Lung (tissue), 11 donors: ENCODE measurements at regions not wholly inside any gene's neighbourhood (a gene's known extent, or its start where the extent isn't known, plus 50 kb on each side); places are given as distances from the start of the nearest gene placed in this dataset.

ENCODE experiments used
- ATAC-seq: fragments of 200-7000 bp; cut with Tn5 transposase; one replicate; pipeline ENCODE4 v1.9.1; 2020; ENCODE audit warnings: moderate number of reproducible peaks; ENCODE audit not compliant: insufficient read depth, low FRiP score
- DNase-seq, 3 donors: peaks; one replicate each; pipeline ENCODE4 v3.0.0-alpha.2; 2013 to 2017
- H3K27ac ChIP-seq, 2 donors: one replicate each; pipeline ENCODE4 v1.5.1; 2013; ENCODE audit warnings: mild to moderate bottlenecking in 2 of 2, moderate library complexity in 2 of 2, control low read depth in 1 of 2, inconsistent platforms in 1 of 2, low read depth in 1 of 2, low read length in 1 of 2
- H3K27me3 ChIP-seq, 3 donors: one replicate each; pipeline ENCODE4 v1.5.1; 2013; ENCODE audit warnings: low read length in 2 of 3; ENCODE audit not compliant: control insufficient read depth in 3 of 3, insufficient read depth in 3 of 3
- H3K36me3 ChIP-seq, 4 donors: one replicate each; pipeline ENCODE4 v1.5.1; 2013; ENCODE audit warnings: low read length in 4 of 4, mild to moderate bottlenecking in 1 of 4, moderate library complexity in 1 of 4; ENCODE audit not compliant: control insufficient read depth in 4 of 4, insufficient read depth in 4 of 4
- H3K4me1 ChIP-seq, 5 donors: one replicate each; pipeline ENCODE4 v1.5.1; 2013; ENCODE audit warnings: low read length in 5 of 5, mild to moderate bottlenecking in 2 of 5, moderate library complexity in 1 of 5; ENCODE audit not compliant: control insufficient read depth in 5 of 5, insufficient read depth in 5 of 5
- H3K4me3 ChIP-seq: one replicate; pipeline ENCODE4 v1.5.1; 2013; ENCODE audit warnings: mild to moderate bottlenecking, control low read depth, moderate library complexity
- H3K9ac ChIP-seq, 2 donors: one replicate each; pipeline ENCODE4 v1.5.1; 2013; ENCODE audit warnings: low read length in 2 of 2, control low read depth in 1 of 2; ENCODE audit not compliant: insufficient read depth in 1 of 2
- H3K9me3 ChIP-seq, 4 donors: one replicate each; pipeline ENCODE4 v1.5.1; 2013; ENCODE audit warnings: low read length in 3 of 4, mild to moderate bottlenecking in 1 of 4, moderate library complexity in 1 of 4; ENCODE audit not compliant: control insufficient read depth in 4 of 4, insufficient read depth in 3 of 4
- WGBS, 2 donors: extraction: QIAGEN DNeasy Blood & Tissue Kit; methylation state at CpG; one replicate each; pipeline ENCODE4 v1.1.7; 2013; 5-methylcytosine and 5-hydroxymethylcytosine counted together
- TF ChIP-seq, protein P1 (sequence below): IDR thresholded peaks from 2 replicates; pipeline ENCODE4 v1.5.1; 2012; ENCODE audit warnings: mild to moderate bottlenecking; ENCODE audit errors: control extremely low read depth, extremely low read depth
- donor health status: control.
- donor health status: control.
- donor health status: Bipolar disorder and iron deficiency.
- donor health status: healthy.
- donor health status: DM: yes; HTN: yes; CAD: no.

DNA sequence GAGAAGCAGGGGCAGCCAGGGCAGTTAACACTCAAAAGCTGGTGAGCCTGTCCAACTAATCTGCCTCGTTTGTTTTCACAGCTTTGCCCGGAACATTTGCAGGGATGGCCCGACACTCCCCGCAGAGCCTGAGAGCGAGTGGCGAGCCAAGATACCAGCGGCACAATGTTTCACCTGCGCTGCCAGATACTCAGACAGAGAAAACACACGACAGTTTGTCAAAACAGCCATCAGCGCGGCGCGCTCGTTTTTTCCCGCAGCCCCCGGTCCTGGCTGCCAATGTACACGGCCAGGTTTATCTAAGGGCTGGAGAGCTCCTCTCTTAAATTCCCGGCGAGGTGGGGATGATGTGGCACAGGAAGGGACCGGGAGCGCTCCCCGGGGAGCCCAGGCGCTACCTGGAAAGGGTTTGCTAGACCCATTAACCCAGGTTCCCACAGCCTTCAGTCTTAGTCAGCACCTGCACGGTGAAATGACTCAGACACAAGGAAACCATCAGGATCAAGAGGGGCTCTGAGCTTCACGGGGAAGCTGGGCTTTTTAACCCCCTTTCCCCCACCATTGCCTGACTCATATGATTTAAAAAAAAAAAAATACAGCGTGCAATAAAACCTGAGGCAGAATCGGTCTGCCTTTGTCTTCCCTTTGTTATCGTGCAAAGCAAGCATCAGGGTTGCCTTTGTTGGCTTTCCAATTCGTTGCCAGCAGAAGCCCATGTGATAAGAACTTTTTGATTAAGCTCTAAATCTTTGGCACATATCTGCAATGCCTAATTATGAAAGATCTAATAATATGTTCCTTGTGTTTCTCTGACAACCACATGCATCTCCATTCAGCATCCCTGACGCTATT lies 186.2 kb downstream of the EFNB2 start:
- peak; percentile 59 for ATAC-seq
- DNase-seq, result peak; percentile 16 to 35 (median 32)

DNA sequence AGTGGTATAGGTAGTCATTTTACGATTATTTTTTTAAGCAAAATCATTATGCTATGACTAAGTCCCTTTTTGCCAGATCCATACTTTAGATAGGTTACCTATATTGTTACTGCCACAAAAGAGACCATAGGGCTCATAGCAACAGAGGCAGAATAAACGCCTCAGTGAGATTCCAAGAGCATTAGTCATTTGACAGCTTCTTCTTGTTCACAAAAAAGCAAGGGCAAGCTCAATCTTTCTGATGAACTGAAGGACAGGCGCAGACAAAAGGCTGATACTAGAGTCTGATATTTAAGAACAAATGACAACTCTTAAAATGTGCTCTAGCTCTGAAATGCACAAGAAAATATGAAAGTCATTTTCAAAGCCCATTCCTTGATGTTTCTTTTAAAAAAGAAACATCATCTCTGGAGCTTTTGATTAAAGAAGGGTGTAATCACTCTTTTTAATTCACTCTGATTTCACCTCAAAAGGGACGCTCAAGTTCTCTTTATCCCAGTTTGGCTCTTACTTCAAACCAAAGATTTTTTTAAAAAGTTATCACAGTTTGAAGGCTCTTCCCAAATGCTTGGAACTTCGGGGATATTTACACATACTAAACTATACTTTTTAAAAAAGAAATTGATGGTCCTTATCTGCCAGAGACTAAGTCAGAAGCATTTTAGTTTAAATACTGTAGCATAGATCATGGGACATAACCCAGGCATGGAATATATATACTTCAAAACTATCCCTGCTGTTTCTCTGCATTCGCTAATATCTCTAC lies 187.2 kb downstream of the EFNB2 start:
- 77 to 80% methylated on average over 6 of the region's 6 CpGs for WGBS, 2 donors
- peak in 1 of 3 donors; percentile 8 for DNase-seq
- TF ChIP-seq, protein P1, sequence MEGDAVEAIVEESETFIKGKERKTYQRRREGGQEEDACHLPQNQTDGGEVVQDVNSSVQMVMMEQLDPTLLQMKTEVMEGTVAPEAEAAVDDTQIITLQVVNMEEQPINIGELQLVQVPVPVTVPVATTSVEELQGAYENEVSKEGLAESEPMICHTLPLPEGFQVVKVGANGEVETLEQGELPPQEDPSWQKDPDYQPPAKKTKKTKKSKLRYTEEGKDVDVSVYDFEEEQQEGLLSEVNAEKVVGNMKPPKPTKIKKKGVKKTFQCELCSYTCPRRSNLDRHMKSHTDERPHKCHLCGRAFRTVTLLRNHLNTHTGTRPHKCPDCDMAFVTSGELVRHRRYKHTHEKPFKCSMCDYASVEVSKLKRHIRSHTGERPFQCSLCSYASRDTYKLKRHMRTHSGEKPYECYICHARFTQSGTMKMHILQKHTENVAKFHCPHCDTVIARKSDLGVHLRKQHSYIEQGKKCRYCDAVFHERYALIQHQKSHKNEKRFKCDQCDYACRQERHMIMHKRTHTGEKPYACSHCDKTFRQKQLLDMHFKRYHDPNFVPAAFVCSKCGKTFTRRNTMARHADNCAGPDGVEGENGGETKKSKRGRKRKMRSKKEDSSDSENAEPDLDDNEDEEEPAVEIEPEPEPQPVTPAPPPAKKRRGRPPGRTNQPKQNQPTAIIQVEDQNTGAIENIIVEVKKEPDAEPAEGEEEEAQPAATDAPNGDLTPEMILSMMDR, result no peak
- Histone ChIP-seq H3K9ac (no peak overlapping the region), H3K9me3 (no peaks in the 10 kb centered on the region), H3K36me3 (no peaks in the 10 kb centered on the region), H3K4me1 (peaks cover 0 to 19% (median 0%) of the 10 kb centered on the region in 5 donors), H3K4me3 (no peak overlapping the region), H3K27ac (no peak overlapping the region), H3K27me3 (peaks cover 0 to 37% (median 32%) of the 10 kb centered on the region in 3 donors)
- ATAC-seq, result no peak

More for the DNA sequence above, 186.2 kb downstream of the EFNB2 start:
- 6 to 8% methylated on average over 30 of the region's 30 CpGs for WGBS, 2 donors
- peak overlapping the region; percentile 32 for H3K4me3 ChIP-seq
- no peaks in the 10 kb centered on the region for H3K9me3 ChIP-seq
- no peak overlapping the region for H3K9ac ChIP-seq
- H3K27me3 ChIP-seq, result peaks cover 0 to 37% (median 32%) of the 10 kb centered on the region in 3 donors
- H3K27ac ChIP-seq, result no peak overlapping the region
- H3K4me1 ChIP-seq, result peaks cover 0 to 15% (median 0%) of the 10 kb centered on the region in 5 donors
- H3K36me3 ChIP-seq, result no peaks in the 10 kb centered on the region
- TF ChIP-seq, protein P1, result no peak

DNA sequence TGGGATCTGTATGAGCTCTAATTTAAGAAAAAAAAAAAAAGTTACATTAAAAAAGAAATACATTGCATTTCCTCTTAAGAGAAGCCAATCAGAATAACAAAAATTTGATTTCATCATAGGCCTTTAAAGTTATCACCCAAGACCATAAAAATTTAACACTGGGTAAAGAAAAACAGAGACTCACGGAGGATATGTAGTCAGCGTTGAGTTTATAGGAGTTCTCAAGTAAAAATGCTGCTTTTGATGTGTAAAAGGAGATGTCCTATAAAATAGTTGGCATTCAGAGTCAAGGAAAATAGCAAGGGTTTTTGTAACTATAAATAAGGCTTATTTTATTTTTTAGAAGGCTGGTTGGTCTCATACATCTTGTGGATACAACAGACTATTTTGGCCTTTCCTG lies 191.1 kb downstream of the EFNB2 start:
- Histone ChIP-seq H3K9me3 (peaks cover 0 to 7% (median 2%) of the 10 kb centered on the region in 4 donors), H3K4me1 (peaks cover 0 to 11% (median 0%) of the 10 kb centered on the region in 5 donors), H3K27ac (no peak overlapping the region), H3K4me3 (no peak overlapping the region), H3K9ac (no peak overlapping the region), H3K27me3 (peaks cover 0 to 21% (median 19%) of the 10 kb centered on the region in 3 donors), H3K36me3 (no peaks in the 10 kb centered on the region)
- TF ChIP-seq, protein P1, result no peak
- 95 to 99% methylated on average over 2 of the region's 2 CpGs for WGBS, 2 donors
- DNase-seq (no peak), ATAC-seq (no peak)
